Mesodermal cell (in vitro differentiated cells): ENCODE measurements at regions not wholly inside any gene's neighbourhood (a gene's known extent, or its start where the extent isn't known, plus 50 kb on each side); places are given as distances from the start of the nearest gene placed in this dataset.

ENCODE experiments used
- H3K27ac ChIP-seq: 2 replicates; pipeline ENCODE4 v1.7.0; 2013; ENCODE audit warnings: mild to moderate bottlenecking, low read depth, low read length, moderate library complexity; ENCODE audit not compliant: severe bottlenecking
- H3K36me3 ChIP-seq: 2 replicates; pipeline ENCODE4 v1.7.1; 2013; ENCODE audit warnings: mild to moderate bottlenecking, low read length, moderate library complexity; ENCODE audit not compliant: control insufficient read depth, insufficient read depth
- H3K4me1 ChIP-seq: one replicate; pipeline ENCODE4 v1.7.1; 2013; ENCODE audit warnings: mild to moderate bottlenecking, low read length; ENCODE audit not compliant: insufficient read depth, control insufficient read depth, poor library complexity, severe bottlenecking
- H3K4me3 ChIP-seq: 2 replicates; pipeline ENCODE4 v1.7.0; 2013; ENCODE audit warnings: low read length, control low read depth, mild to moderate bottlenecking; ENCODE audit not compliant: insufficient read depth, poor library complexity, severe bottlenecking; ENCODE audit errors: extremely low read depth
- H3K9me3 ChIP-seq: 2 replicates; pipeline ENCODE4 v1.7.1; 2013; ENCODE audit warnings: mild to moderate bottlenecking, low read length, moderate library complexity; ENCODE audit not compliant: control insufficient read depth
- WGBS, 2 experiments: methylation state at CpG; one replicate each; pipeline ENCODE4 v1.1.5; 2013; ENCODE audit warnings: missing lambda C conversion rate in 2 of 2; ENCODE audit not compliant: insufficient coverage in 2 of 2; 5-methylcytosine and 5-hydroxymethylcytosine counted together

DNA sequence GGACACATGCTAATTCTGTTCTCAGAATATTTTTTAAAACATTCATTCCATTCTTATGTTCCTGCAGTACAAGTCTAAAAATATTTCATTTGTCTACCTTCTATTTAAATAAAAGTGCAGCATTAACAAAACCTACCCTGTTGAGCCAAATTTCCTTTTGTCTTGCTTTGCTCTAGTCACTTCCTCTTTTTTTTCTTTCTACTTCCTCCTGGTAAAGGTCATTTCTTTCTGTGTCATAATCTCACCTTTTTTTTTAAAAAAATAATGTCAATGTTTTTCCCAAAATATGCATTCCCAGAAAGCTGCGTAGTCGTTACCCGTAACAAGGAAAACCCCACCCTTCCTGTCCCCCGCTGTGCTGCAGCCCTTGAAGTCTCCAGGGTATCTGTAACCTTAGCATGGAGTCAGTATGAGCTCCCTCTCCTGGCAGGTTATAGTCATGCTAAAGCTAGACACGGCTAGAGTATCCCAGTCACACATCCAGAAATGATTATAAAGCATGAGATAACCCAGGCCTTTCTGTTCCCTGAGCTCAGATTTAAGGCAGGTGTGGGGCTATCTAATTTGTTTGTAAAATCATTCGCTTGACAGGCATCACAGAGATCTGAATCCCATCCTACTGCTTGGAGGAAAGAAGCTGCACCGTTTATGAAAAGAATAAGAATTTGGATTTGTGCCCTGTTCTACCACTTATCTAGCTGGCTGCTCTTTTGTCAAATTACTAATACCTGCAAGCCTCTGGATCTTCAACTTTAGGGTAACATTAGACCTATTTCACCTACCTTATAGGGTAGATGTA lies 51.1 kb upstream of the EED start:
- no peak overlapping the region for H3K27ac ChIP-seq
- no peaks in the 10 kb centered on the region for H3K9me3 ChIP-seq
- peaks cover 5% of the 10 kb centered on the region for H3K4me1 ChIP-seq
- peak overlapping the region; percentile 16 for H3K4me3 ChIP-seq
- no peaks in the 10 kb centered on the region for H3K36me3 ChIP-seq
- WGBS, 2 experiments: 19 to 28% methylated on average over 5 to 6 of the region's 7 CpGs

DNA sequence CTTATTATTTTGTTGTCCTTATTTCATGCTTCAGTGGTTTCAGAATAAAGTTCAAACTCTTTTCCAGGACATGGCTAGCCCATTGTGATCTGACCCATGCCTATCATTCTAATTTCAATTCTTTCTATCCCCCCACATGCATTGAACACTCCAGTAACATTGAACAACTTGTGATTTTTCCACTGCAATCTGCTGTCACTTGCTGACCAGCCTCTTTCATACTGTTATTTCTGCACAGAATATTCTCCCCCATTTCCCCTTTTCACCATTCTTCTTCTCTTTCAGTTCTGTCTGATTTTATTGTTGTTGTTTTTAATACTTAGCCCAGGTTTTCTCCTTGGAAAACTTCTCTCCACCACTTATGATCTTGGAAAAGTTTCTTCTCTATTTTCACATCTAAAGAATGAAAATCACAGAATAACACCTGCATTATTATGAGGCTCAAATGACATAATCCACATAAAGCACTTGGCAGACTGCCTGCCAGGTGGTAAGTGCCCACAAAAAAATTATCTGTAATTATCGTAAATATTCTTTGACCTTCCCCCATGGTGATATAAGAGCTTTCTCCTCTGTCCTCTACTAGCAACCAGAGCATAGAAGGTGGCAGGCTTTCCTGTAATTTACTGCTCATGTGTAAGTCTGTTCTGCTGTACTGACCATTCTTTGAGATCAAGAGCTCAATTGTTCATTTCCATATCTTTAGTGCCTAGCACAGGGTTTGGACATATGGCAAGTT lies 51.9 kb upstream of the EED start:
- no peak overlapping the region for H3K4me3 ChIP-seq
- H3K27ac ChIP-seq: no peak overlapping the region
- peaks cover 5% of the 10 kb centered on the region for H3K4me1 ChIP-seq
- H3K36me3 ChIP-seq: no peaks in the 10 kb centered on the region
- no CpG with 5 or more reads among the region's 1 CpG for WGBS, 2 experiments
- no peaks in the 10 kb centered on the region for H3K9me3 ChIP-seq

DNA sequence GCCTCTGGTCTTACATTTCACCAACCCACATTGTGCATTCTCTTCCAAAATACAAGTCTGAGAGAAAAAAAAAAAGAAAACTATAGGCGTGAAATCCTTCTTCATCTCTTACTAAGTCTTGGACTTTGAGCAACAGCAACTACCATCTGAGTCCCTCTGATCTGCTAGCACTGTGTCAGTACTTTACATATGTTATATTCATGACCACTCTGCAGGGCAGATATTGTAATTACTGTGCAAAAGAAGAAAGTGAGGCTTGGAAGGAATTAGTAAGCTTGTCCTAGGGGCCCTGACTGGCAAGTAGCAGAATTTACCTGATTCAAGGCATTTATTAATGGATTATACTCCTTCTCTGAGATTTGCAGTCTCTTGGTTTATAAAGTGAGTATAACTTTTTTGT lies 52.7 kb upstream of the EED start:
- no peak overlapping the region for H3K4me3 ChIP-seq
- H3K9me3 ChIP-seq: no peaks in the 10 kb centered on the region
- no peak overlapping the region for H3K27ac ChIP-seq
- H3K4me1 ChIP-seq: peaks cover 5% of the 10 kb centered on the region
- no peaks in the 10 kb centered on the region for H3K36me3 ChIP-seq
- no CpG with 5 or more reads among the region's 1 CpG for WGBS, 2 experiments

DNA sequence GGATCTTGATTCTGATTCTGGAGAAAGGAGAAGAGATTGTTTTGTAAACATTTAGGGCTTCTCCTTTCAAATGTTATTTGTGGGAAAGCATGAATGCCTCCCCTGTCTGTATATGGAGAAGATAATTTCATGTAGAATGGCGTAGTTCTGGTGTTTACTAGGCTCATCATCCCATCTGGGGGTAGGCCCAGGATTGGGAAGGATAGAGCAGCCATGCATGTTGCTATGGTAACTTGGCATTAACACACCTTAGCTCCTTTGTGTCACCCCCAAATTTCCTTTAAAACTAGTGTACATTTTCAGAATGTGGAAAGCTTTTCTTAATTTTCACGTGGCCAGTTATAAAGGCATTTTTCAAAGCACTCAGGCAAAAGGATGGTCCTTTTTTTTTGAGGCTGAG lies 57.5 kb upstream of the EED start:
- WGBS, 2 experiments: 100% methylated on average over 1 of the region's 2 CpGs
- Histone ChIP-seq H3K4me1 (no peaks in the 10 kb centered on the region), H3K9me3 (no peaks in the 10 kb centered on the region), H3K36me3 (no peaks in the 10 kb centered on the region), H3K27ac (no peak overlapping the region), H3K4me3 (no peak overlapping the region)

DNA sequence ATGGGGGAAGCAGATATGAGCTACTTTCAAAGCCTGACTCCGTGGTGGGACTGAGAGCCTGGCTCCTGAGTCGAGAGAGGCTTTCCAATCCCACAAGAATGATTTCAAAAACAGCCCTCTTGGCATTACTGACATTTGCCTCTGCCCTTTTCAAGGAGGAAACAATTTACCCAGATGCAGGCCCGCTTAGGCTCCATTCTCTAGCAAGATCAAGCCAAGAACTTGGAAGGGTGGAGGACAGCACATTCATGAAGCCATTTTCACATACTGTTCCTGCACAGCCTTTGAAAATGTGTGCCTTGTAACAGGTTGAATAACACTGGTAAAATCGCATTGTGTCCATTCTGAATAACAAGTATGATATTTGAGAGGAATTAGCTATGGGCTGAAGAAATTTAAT lies 58.2 kb upstream of the EED start:
- no peaks in the 10 kb centered on the region for H3K36me3 ChIP-seq
- no peaks in the 10 kb centered on the region for H3K9me3 ChIP-seq
- no peak overlapping the region for H3K4me3 ChIP-seq
- 86 to 100% methylated on average over 1 to 2 of the region's 4 CpGs for WGBS, 2 experiments
- H3K27ac ChIP-seq: no peak overlapping the region
- H3K4me1 ChIP-seq: no peaks in the 10 kb centered on the region

DNA sequence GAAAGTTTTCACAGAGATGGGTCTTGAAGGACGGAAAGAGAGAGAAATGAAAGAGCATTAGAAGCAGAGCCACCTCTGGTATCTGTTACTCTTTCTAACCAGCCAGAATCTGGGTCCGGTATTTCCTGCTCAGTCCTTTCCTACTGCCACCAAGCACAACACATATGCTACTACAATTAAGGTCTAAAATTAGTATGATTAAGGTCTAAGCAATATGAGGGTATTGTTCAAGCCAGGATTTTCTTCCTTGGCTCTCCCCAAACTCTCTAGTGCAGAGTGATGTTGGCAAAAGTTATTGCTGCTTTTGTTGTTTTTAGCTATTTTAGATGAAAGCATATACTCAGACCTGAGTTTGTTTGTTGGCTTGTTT lies 59.2 kb upstream of the EED start:
- 85% methylated on average over 1 of the region's 2 CpGs; no CpG with 5 or more reads in 1 of the 2 experiments for WGBS, 2 experiments
- no peak overlapping the region for H3K27ac ChIP-seq
- no peaks in the 10 kb centered on the region for H3K4me1 ChIP-seq
- no peaks in the 10 kb centered on the region for H3K9me3 ChIP-seq
- H3K4me3 ChIP-seq: no peak overlapping the region
- H3K36me3 ChIP-seq: no peaks in the 10 kb centered on the region

DNA sequence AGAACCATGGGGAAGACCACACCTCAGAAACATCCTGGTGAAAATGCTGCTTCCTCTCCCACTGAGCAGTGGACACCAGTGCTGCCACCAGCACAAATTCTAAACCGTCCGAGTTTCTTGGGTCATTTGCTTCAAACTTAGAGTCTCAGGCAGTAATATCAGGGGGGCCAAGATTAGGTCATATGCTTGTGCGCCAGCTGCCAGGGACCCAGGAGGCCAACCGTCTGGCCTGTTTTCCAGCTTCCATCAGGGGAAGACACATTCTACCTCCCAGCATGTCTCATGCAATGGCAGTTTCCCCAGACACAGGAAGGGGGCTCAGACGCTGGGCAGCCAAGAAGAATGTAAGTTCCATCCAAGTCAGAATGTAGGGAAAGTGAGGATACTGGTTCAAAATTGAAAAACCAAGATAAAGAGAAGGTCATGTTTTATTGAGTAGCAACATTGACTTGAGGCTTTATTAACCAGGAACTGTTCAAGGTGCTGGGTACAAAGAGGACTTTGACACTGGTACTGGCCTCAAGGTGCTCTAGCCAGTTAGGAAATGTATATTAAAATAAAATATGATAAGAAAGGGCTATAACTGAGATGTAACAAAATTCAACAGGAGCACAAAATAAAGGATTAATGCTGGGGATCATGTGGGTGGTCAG lies 59.7 kb upstream of the EED start:
- H3K4me1 ChIP-seq: no peaks in the 10 kb centered on the region
- H3K4me3 ChIP-seq: no peak overlapping the region
- H3K36me3 ChIP-seq: no peaks in the 10 kb centered on the region
- no peaks in the 10 kb centered on the region for H3K9me3 ChIP-seq
- no peak overlapping the region for H3K27ac ChIP-seq
- 92 to 96% methylated on average over 3 to 5 of the region's 5 CpGs for WGBS, 2 experiments

DNA sequence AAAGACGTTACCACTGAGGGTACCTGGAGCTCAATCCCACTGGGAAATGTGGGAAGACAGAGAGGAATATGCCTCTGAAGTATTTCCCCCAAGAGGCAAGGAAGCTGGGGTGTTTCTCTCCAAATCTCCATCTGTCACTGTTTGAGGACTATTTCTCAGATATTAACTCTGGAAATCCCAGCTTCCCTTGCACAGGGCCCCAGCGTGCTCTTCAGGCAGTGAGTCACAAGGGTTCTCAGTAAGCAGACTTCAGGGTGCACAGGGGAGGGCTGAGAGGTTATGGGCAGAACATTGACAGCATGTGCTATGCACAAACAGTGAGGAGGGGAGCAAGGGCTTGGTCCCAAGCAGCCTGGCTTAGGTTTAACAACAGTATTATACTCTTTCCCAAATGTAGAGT lies 60.9 kb upstream of the EED start:
- Histone ChIP-seq H3K4me1 (no peaks in the 10 kb centered on the region), H3K4me3 (no peak overlapping the region), H3K27ac (no peak overlapping the region), H3K36me3 (no peaks in the 10 kb centered on the region), H3K9me3 (peaks cover 7% of the 10 kb centered on the region)
- 100% methylated on average over 1 to 2 of the region's 2 CpGs for WGBS, 2 experiments

DNA sequence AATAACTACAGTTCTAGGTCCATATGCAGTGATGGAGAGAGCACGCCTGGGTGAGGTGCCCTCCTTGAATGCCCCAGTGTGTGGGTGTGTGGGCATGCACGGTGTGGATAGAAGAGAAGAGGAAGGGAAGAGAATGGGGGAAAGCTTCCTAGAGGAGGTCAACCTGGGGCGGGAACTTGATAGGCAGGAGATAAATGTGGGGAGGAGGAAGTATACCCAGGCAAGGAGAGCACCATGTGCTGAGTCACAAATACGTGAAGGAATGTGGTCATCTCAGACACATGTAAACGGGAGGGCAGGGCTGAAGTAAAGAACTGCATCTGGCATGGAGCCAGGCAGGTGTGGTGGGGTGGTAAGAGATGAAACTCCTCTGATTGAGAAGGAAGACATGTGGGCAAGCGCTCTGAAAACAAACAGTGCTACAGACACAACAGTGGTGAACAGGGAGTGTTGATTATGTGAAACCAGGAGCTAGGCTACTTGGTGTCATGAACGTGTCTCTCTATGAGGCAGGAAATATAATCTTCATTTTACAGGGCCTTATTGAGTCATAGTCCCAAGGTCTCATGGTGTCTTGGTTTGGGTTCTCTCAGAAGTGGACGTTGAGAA lies 61.5 kb upstream of the EED start:
- H3K36me3 ChIP-seq: no peaks in the 10 kb centered on the region
- no peak overlapping the region for H3K4me3 ChIP-seq
- H3K27ac ChIP-seq: no peak overlapping the region
- H3K4me1 ChIP-seq: no peaks in the 10 kb centered on the region
- peaks cover 7% of the 10 kb centered on the region for H3K9me3 ChIP-seq
- 91 to 94% methylated on average over 7 to 8 of the region's 8 CpGs for whole genome bisulfite sequencing, 2 experiments

DNA sequence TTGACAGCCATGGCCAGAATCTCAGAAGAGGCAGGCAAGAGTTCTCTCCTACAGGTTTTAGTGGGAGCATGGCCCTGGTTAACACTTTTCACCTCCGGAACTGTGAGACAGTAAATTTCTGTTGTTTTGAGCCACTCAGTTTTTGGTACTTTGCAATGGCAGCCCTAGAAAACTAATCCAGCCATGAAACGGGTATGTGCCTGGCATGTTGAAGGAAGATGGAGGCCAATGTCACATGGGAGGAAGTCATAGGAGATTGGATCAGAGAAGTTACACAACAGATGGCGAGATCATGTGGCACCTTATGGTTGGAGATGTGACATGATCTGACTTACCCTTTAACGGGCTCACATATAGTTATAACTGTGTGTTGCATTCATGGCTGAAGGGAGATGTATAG lies 63.2 kb upstream of the EED start:
- H3K36me3 ChIP-seq: no peaks in the 10 kb centered on the region
- 63 to 67% methylated on average over 3 of the region's 4 CpGs for WGBS, 2 experiments
- H3K4me1 ChIP-seq: no peaks in the 10 kb centered on the region
- no peak overlapping the region for H3K4me3 ChIP-seq
- peaks cover 7% of the 10 kb centered on the region for H3K9me3 ChIP-seq
- no peak overlapping the region for H3K27ac ChIP-seq
